ENCODE measurements at regions not wholly inside any gene's neighbourhood (a gene's known extent, or its start where the extent isn't known, plus 50 kb on each side); places are given as distances from the start of the nearest gene placed in this dataset.

GRCh38 chr4:18735740-18736268, 714.2 kb upstream of the LCORL start:
- no peak for DNase-seq (ENCODE audit: low read depth, low spot score)
- ChIA-PET CTCF (no interaction called here), POLR2A (no interaction called here)
- H3K4me3 ChIP-seq (ENCODE audit: low read depth, low read length): no peak overlapping the region
- no peak for TF ChIP-seq CTCF (IDR thresholded peaks at IDR 0.05; ENCODE audit: insufficient read depth, low read length, missing control alignments)

- TF ChIP-seq CTCF (IDR thresholded peaks at IDR 0.05; ENCODE audit: insufficient read depth, low read length, missing control alignments): no peak
- ChIA-PET POLR2A (no interaction called here), CTCF (no interaction called here)
- H3K4me3 ChIP-seq (ENCODE audit: low read depth, low read length): no peak overlapping the region
- no peak for DNase-seq (ENCODE audit: low read depth, low spot score)
Observed at GRCh38 chr4:18734405-18734804, 712.9 kb upstream of the LCORL start.

GRCh38 chr4:18733961-18734360, 712.4 kb upstream of the LCORL start:
- H3K4me3 ChIP-seq (ENCODE audit: low read depth, low read length): no peak overlapping the region
- no peak for TF ChIP-seq CTCF (IDR thresholded peaks at IDR 0.05; ENCODE audit: insufficient read depth, low read length, missing control alignments)
- no peak for DNase-seq (ENCODE audit: low read depth, low spot score)
- CTCF ChIA-PET: no interaction called here
- POLR2A ChIA-PET: no interaction called here

GRCh38 chr4:18722748-18723191, 701.2 kb upstream of the LCORL start:
- CTCF ChIA-PET: no interaction called here

DNA sequence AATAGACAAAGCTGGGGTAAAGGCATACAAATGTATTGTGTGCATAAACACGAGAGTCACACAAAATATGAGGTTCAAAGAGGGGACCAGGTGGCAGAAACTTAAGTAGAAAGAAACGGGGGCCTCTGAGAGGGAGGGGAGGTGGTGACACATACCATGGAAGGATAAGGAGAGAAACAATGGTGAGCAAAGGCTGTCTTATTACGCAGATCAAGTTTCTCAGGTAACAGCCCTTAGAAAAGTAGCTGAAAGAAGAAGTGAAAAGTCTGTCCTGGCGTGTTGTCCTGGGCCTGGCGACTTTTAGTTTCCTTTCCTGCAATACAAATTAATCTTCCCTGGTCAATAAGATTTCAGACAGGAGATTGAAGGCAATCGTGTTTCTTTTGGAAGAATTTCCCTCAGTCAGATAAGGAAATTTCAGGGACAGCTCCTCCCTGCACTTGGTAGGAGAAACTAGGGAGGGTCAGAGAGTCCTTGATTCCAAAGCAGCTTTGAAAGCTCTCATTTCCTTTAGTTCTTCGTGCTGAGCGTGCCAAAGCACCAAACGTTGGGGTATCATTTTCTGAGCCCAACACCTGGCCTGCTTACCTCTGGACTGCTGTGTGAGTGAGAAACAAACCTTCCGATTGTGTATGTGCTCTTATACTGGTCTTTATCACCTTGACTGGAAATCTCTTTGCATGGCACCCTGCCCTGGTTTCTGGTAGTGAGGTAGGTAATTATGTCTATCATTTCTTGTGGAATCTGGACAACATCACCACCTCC, 676.7 kb upstream of the LCORL start:
- CTCF ChIA-PET: no interaction called here
- no peak overlapping the region for H3K4me3 ChIP-seq (ENCODE audit: low read depth, low read length)
- no peak for TF ChIP-seq CTCF (IDR thresholded peaks at IDR 0.05; ENCODE audit: insufficient read depth, low read length, missing control alignments)
- POLR2A ChIA-PET: no interaction called here
- DNase-seq (ENCODE audit: low read depth, low spot score): no peak

More at GRCh38 chr4:18722748-18723191, 701.2 kb upstream of the LCORL start:
- TF ChIP-seq CTCF (IDR thresholded peaks at IDR 0.05; ENCODE audit: insufficient read depth, low read length, missing control alignments): no peak
- no peak for DNase-seq (ENCODE audit: low read depth, low spot score)
- H3K4me3 ChIP-seq (ENCODE audit: low read depth, low read length): no peak overlapping the region
- POLR2A ChIA-PET: no interaction called here

DNA sequence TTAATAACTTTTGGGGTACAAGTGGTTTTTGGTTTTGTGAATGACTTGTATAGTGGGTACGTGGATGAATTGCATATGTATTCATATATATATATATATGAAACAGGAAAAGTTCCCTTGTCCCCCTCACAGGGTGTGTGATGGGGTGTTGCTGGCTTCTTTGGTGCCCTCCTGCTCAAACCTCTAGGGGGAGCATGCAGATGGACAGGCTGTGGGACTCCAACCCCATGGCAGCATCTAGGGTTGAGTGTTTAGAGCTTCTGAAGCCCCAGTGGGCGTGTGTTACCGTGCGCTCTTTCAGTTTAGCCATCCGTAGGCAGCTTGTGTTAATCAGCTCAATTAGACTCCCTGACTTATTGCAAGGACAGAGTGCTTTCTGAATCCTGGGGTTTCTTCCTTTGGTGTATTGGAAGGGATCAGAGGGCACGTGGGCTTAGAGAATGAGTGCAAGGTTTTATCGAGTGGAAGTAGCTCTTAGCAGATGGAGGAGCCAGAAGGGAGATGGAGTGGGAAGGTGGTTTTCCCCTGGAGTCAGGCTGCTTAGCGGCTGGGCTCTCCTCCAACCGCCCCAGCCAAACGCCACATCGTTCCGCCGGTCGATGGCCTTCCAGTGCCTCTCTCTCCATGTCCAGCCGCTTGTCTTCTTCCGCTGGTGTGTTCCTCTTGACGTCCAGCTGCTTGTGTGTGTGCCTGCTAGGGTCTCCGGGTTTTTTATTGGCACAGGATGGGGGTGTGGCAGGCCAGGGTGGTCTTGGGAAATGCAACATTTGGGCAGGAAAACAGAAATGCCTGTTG, 674.4 kb upstream of the LCORL start:
- ChIA-PET POLR2A (no interaction called here), CTCF (no interaction called here)
- H3K4me3 ChIP-seq (ENCODE audit: low read depth, low read length): no peak overlapping the region
- DNase-seq (ENCODE audit: low read depth, low spot score): no peak
- TF ChIP-seq CTCF (IDR thresholded peaks at IDR 0.05; ENCODE audit: insufficient read depth, low read length, missing control alignments): no peak

All from AG04449 (cell line).